ENCODE measurements at regions not wholly inside any gene's neighbourhood (a gene's known extent, or its start where the extent isn't known, plus 50 kb on each side); places are given as distances from the start of the nearest gene placed in this dataset.

- TF ChIP-seq REST (IDR thresholded peaks at IDR 0.05; ENCODE audit: low read depth) (no peak), YY1 (IDR thresholded peaks at IDR 0.05; ENCODE audit: extremely low read depth, insufficient replicate concordance, low read depth, low read length) (no peak), EZH2 (IDR thresholded peaks at IDR 0.05) (no peak), POLR2A (IDR thresholded peaks at IDR 0.05; ENCODE audit: borderline replicate concordance, extremely low read depth, insufficient read depth, insufficient read length) (no peak), POLR2AphosphoS5 (IDR thresholded peaks at IDR 0.05; ENCODE audit: low read depth, low read length) (no peak)
These were observed 176.1 kb upstream of the TLE3 start (continued) for GRCh38 chr15:70273808-70274207.

GRCh38 chr15:70272565-70273355 lies 175.0 kb upstream of the TLE3 start:
- Histone ChIP-seq H2AFZ (ENCODE audit: low read depth, low read length, poor library complexity, severe bottlenecking) (no peak overlapping the region), H3K9ac (ENCODE audit: low read length) (no peak overlapping the region), H3K79me2 (ENCODE audit: insufficient read depth, low read length) (no peaks in the 10 kb centered on the region), H3K36me3 (ENCODE audit: control insufficient read depth in 1 of 2, insufficient read depth in 2 of 2, low read length in 2 of 2) (no peaks in the 10 kb centered on the region), H3K4me3 (replicated peaks in 1 of 2; ENCODE audit: low read depth in 1 of 2, low read length in 2 of 2) (no peak overlapping the region), H3K4me1 (ENCODE audit: control insufficient read depth in 1 of 2, insufficient read depth in 2 of 2, low read length in 2 of 2) (peaks cover 16 to 40% of the 10 kb centered on the region in 2 experiments), H3K4me2 (ENCODE audit: low read length) (no peak overlapping the region), H3K27me3 (ENCODE audit: insufficient read depth, low read length) (peaks cover 35% of the 10 kb centered on the region; the same call in 1 of the 2 replicates), H3K9me3 (ENCODE audit: control insufficient read depth in 1 of 2, insufficient read depth in 1 of 2, low read depth in 1 of 2, low read length in 2 of 2) (no peaks in the 10 kb centered on the region), H3K27ac (ENCODE audit: low read depth, low read length) (no peak overlapping the region), H3K9me2 (ENCODE audit: insufficient read depth) (no peaks in the 10 kb centered on the region), H4K20me1 (ENCODE audit: insufficient read depth) (no peaks in the 10 kb centered on the region)
- POLR2A ChIA-PET: no interaction called here
- no TSS peak for BruUV-seq (replicated peaks)
- CTCF ChIA-PET: no interaction called here
- intact Hi-C loops (cut with micrococcal nuclease): no loop called here
- RAD21 ChIA-PET (ENCODE audit: low non-redundant PET in 1 of 2, low total read pairs in 2 of 2, uncharacterized antibody in 2 of 2, unreplicated experiment in 2 of 2): no interaction called here
- no peak for DNase-seq (ENCODE audit: low read depth, low spot score)
- no peak for ATAC-seq
- TF ChIP-seq REST (IDR thresholded peaks at IDR 0.05; ENCODE audit: low read depth) (no peak), RAD21 (IDR thresholded peaks at IDR 0.05; ENCODE audit: low read depth) (no peak), ZNF274 (IDR thresholded peaks at IDR 0.05; ENCODE audit: low read depth, low read length) (no peak), TCF7L2 (IDR thresholded peaks at IDR 0.05; ENCODE audit: borderline replicate concordance, extremely low read depth, insufficient read depth, insufficient read length) (no peak), POLR2A (IDR thresholded peaks at IDR 0.05; ENCODE audit: borderline replicate concordance, extremely low read depth, insufficient read depth, insufficient read length) (no peak), ELF1 (IDR thresholded peaks at IDR 0.05; ENCODE audit: borderline replicate concordance, low read depth) (no peak), CEBPB (IDR thresholded peaks at IDR 0.05; ENCODE audit: low read depth) (no peak), ZBTB33 (IDR thresholded peaks at IDR 0.05; ENCODE audit: extremely low read depth, insufficient replicate concordance, low read length) (no peak), FOSL1 (IDR thresholded peaks at IDR 0.05; ENCODE audit: low read depth) (no peak), EGR1 (IDR thresholded peaks at IDR 0.05; ENCODE audit: low read depth) (no peak)
